Activated T-helper 17 cell treated with anti-CD3 and anti-CD28 coated beads, Interleukin-2, amount 50 U/mL, for 72 hours (primary cell): ENCODE measurements at regions not wholly inside any gene's neighbourhood (a gene's known extent, or its start where the extent isn't known, plus 50 kb on each side); places are given as distances from the start of the nearest gene placed in this dataset.

ENCODE experiments used
- ATAC-seq: fragments of 150-1000 bp; cut with Tn5 transposase; replicated peaks from 2 replicates; pipeline ENCODE4 v1.10.0; 2021; ENCODE audit warnings: mild to moderate bottlenecking, moderate library complexity
- H3K27ac Mint-ChIP-seq: one replicate; pipeline ENCODE4 v1.8.0; 2022; ENCODE audit warnings: mixed read lengths
- H3K27me3 Mint-ChIP-seq: one replicate; pipeline ENCODE4 v1.8.0; 2022; ENCODE audit warnings: mixed read lengths
- H3K36me3 Mint-ChIP-seq: one replicate; pipeline ENCODE4 v1.8.0; 2022; ENCODE audit warnings: low read depth, mild to moderate bottlenecking, mixed read lengths
- H3K4me1 Mint-ChIP-seq: one replicate; pipeline ENCODE4 v1.8.0; 2022; ENCODE audit warnings: mixed read lengths
- H3K4me3 Mint-ChIP-seq: one replicate; pipeline ENCODE4 v1.8.0; 2022; ENCODE audit warnings: mild to moderate bottlenecking, mixed read lengths
- H3K9me3 Mint-ChIP-seq: one replicate; pipeline ENCODE4 v1.8.0; 2022; ENCODE audit warnings: mixed read lengths

GRCh38 chr2:183505911-183506310 lies 381.7 kb downstream of the NUP35 start:
- Mint-ChIP-seq H3K27me3 (no peaks in the 10 kb centered on the region), H3K4me3 (no peak overlapping the region), H3K4me1 (no peaks in the 10 kb centered on the region), H3K9me3 (peaks cover 24% of the 10 kb centered on the region), H3K27ac (no peak overlapping the region), H3K36me3 (no peaks in the 10 kb centered on the region)
- ATAC-seq = no peak

DNA sequence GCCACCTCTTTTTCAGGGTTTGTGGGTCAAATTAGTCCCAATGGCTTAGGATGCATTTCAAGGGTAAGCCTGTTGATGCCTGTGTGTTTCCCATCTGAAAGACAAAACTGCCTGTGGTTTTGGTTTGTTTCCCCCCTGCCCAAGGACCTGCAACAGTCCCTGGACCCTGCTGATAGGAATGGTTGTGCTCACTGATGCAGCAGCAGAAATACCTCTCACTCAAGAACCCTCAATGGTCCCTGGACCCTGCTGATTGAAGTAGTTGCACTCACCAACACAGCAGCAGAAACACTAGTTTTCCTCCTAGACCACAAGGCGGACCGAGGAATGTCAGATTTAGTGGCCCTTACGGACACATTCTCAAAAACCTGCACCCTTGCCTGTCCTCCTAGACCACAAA lies 386.9 kb downstream of the NUP35 start:
- no peak overlapping the region for H3K27ac Mint-ChIP-seq
- no peak overlapping the region for H3K4me3 Mint-ChIP-seq
- H3K27me3 Mint-ChIP-seq = no peaks in the 10 kb centered on the region
- no peaks in the 10 kb centered on the region for H3K4me1 Mint-ChIP-seq
- peaks cover 11% of the 10 kb centered on the region for H3K9me3 Mint-ChIP-seq
- no peaks in the 10 kb centered on the region for H3K36me3 Mint-ChIP-seq
- no peak for ATAC-seq

DNA sequence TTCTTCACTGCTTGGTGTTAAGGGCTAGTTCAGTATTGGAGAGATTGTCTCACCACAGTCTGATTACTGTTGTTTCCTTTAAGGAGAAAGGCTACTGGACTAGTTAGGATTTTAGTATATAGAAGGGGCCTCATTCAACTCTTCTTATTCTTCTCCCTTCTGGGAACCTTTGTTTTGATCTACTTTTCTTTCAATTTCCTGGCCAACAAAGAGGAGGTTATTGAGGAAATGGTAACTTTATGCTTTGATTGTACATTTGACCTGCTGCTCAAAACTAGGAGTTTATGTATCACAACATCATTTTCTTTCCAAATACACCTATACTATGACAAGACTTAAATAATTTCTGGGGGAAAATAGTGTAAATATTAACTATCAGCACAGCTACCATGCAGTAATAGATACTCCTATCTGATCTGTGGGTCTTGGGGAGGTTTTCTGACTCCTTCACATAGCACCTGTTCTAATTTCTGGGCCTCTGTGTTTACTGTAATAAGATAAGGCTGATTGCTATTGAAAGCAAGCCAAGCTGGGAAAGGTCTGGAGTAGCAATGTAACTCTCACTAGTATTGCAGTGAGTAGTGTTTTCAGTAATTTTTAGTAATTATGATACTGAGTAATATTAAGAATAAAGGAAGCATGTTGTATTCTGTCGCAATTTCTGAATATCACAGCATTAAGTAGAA lies 395.3 kb downstream of the NUP35 start:
- Mint-ChIP-seq H3K27me3 (no peaks in the 10 kb centered on the region), H3K4me1 (no peaks in the 10 kb centered on the region), H3K36me3 (no peaks in the 10 kb centered on the region), H3K9me3 (peaks cover 15% of the 10 kb centered on the region), H3K4me3 (no peak overlapping the region), H3K27ac (no peak overlapping the region)
- no peak for ATAC-seq

DNA sequence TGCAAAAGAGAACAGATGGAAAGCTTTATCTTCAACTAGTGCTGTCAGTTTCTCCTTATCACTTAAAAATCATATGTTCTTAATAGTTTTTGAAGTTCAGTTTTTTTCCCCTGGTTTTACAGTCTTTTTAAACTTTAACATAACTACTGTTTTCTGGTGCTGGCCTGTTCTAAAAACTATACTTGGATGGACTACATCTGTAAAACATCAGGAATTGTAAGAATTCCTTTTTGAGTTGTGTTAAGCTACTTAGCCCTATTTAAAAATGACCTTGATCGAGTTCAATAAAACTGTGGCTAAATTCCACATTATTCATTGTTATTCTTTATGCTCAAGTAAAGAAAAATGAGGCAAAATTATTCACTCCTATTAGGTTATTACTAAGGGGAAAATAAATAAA lies 397.7 kb downstream of the NUP35 start:
- no peaks in the 10 kb centered on the region for H3K36me3 Mint-ChIP-seq
- H3K27me3 Mint-ChIP-seq = no peaks in the 10 kb centered on the region
- no peak overlapping the region for H3K27ac Mint-ChIP-seq
- peaks cover 15% of the 10 kb centered on the region for H3K9me3 Mint-ChIP-seq
- H3K4me1 Mint-ChIP-seq = no peaks in the 10 kb centered on the region
- ATAC-seq = no peak
- H3K4me3 Mint-ChIP-seq = no peak overlapping the region

GRCh38 chr2:183522489-183523266 lies 398.4 kb downstream of the NUP35 start:
- no peak for ATAC-seq
- Mint-ChIP-seq H3K27ac (no peak overlapping the region), H3K36me3 (no peaks in the 10 kb centered on the region), H3K27me3 (no peaks in the 10 kb centered on the region), H3K9me3 (peaks cover 20% of the 10 kb centered on the region), H3K4me1 (no peaks in the 10 kb centered on the region), H3K4me3 (no peak overlapping the region)

GRCh38 chr2:183530333-183530901 lies 406.2 kb downstream of the NUP35 start:
- no peaks in the 10 kb centered on the region for H3K4me1 Mint-ChIP-seq
- no peak overlapping the region for H3K4me3 Mint-ChIP-seq
- no peak overlapping the region for H3K27ac Mint-ChIP-seq
- H3K9me3 Mint-ChIP-seq = peaks cover 14% of the 10 kb centered on the region
- no peak for ATAC-seq
- no peaks in the 10 kb centered on the region for H3K27me3 Mint-ChIP-seq
- H3K36me3 Mint-ChIP-seq = no peaks in the 10 kb centered on the region

GRCh38 chr2:183532514-183532913 lies 408.3 kb downstream of the NUP35 start:
- Mint-ChIP-seq H3K4me3 (no peak overlapping the region), H3K9me3 (peaks cover 11% of the 10 kb centered on the region), H3K27me3 (no peaks in the 10 kb centered on the region), H3K27ac (no peak overlapping the region), H3K36me3 (no peaks in the 10 kb centered on the region), H3K4me1 (no peaks in the 10 kb centered on the region)
- no peak for ATAC-seq

GRCh38 chr2:183533021-183533420 lies 408.8 kb downstream of the NUP35 start:
- no peak overlapping the region for H3K27ac Mint-ChIP-seq
- peaks cover 6% of the 10 kb centered on the region for H3K9me3 Mint-ChIP-seq
- no peak for ATAC-seq
- H3K27me3 Mint-ChIP-seq = no peaks in the 10 kb centered on the region
- H3K4me1 Mint-ChIP-seq = no peaks in the 10 kb centered on the region
- H3K36me3 Mint-ChIP-seq = no peaks in the 10 kb centered on the region
- no peak overlapping the region for H3K4me3 Mint-ChIP-seq

GRCh38 chr2:183536290-183536689 lies 412.0 kb downstream of the NUP35 start:
- no peak for ATAC-seq
- Mint-ChIP-seq H3K27ac (no peak overlapping the region), H3K36me3 (no peaks in the 10 kb centered on the region), H3K4me3 (no peak overlapping the region), H3K9me3 (no peaks in the 10 kb centered on the region), H3K27me3 (no peaks in the 10 kb centered on the region), H3K4me1 (no peaks in the 10 kb centered on the region)

- Mint-ChIP-seq H3K27me3 (no peaks in the 10 kb centered on the region), H3K4me3 (no peak overlapping the region), H3K36me3 (no peaks in the 10 kb centered on the region), H3K4me1 (no peaks in the 10 kb centered on the region), H3K9me3 (no peaks in the 10 kb centered on the region), H3K27ac (no peak overlapping the region)
- ATAC-seq = no peak
Observed at GRCh38 chr2:183536714-183537113, 412.5 kb downstream of the NUP35 start.

DNA sequence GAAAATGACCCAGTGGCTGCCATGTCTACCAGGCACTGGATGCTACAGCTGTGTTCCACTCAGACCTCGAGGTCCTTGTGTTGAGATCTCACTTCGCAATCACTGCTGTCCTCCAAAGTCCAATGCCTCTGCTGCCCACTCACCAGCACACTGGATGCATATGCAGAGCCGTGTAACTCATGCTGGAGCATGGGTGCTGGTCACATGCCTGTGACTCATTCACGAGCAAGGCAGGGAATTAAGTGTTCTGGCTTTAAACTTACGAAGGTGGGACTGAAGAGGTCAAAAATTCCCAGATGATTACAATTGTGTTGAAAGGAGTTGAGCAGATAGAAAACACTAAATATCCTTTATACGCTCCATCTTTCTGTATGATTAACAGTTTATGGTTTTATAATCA lies 417.5 kb downstream of the NUP35 start:
- H3K9me3 Mint-ChIP-seq = peaks cover 15% of the 10 kb centered on the region
- no peak overlapping the region for H3K4me3 Mint-ChIP-seq
- H3K27me3 Mint-ChIP-seq = no peaks in the 10 kb centered on the region
- H3K27ac Mint-ChIP-seq = no peak overlapping the region
- H3K36me3 Mint-ChIP-seq = no peaks in the 10 kb centered on the region
- H3K4me1 Mint-ChIP-seq = no peaks in the 10 kb centered on the region
- no peak for ATAC-seq

- ATAC-seq = no peak
- no peak overlapping the region for H3K4me3 Mint-ChIP-seq
Observed at GRCh38 chr2:183542606-183543005, 418.4 kb downstream of the NUP35 start.

DNA sequence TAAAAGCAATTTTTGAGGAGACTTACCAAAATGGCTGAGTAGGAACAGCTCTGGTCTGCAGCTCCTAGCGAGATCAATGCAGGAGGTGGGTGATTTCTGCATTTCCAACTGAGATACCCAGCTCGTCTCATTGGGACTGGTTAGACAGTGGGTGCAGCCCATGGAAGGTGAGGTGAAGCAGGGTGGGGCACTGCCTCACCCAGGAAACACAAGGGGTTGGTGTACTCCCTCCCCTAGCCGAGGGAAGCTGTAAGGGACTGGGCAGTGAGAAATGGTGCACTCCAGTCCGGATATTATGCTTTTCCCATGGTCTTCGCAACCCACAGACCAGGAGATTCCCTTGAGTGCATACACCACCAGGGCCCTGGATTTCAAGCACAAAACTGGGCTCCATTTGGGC lies 419.0 kb downstream of the NUP35 start:
- H3K27ac Mint-ChIP-seq = no peak overlapping the region
- no peak for ATAC-seq
- no peaks in the 10 kb centered on the region for H3K36me3 Mint-ChIP-seq
- H3K4me1 Mint-ChIP-seq = no peaks in the 10 kb centered on the region
- H3K9me3 Mint-ChIP-seq = peaks cover 22% of the 10 kb centered on the region
- H3K27me3 Mint-ChIP-seq = no peaks in the 10 kb centered on the region
- H3K4me3 Mint-ChIP-seq = no peak overlapping the region

More at GRCh38 chr2:183542606-183543005, 418.4 kb downstream of the NUP35 start:
- Mint-ChIP-seq H3K27ac (no peak overlapping the region), H3K4me1 (no peaks in the 10 kb centered on the region), H3K9me3 (peaks cover 15% of the 10 kb centered on the region), H3K27me3 (no peaks in the 10 kb centered on the region), H3K36me3 (no peaks in the 10 kb centered on the region)

GRCh38 chr2:183543731-183544130 lies 419.5 kb downstream of the NUP35 start:
- H3K9me3 Mint-ChIP-seq = peaks cover 24% of the 10 kb centered on the region
- H3K4me3 Mint-ChIP-seq = no peak overlapping the region
- no peaks in the 10 kb centered on the region for H3K4me1 Mint-ChIP-seq
- H3K27ac Mint-ChIP-seq = no peak overlapping the region
- no peaks in the 10 kb centered on the region for H3K36me3 Mint-ChIP-seq
- no peak for ATAC-seq
- no peaks in the 10 kb centered on the region for H3K27me3 Mint-ChIP-seq
